Parathyroid adenoma (tissue), 2 donors: ENCODE measurements at regions not wholly inside any gene's neighbourhood (a gene's known extent, or its start where the extent isn't known, plus 50 kb on each side); places are given as distances from the start of the nearest gene placed in this dataset.
A peak's percentile ranks its signal among the peaks of the same experiment; 100 is the strongest.

Experiments used
- H2AFZ ChIP-seq: fragments of 300-600 bp; sonication (generic); one replicate; pipeline ENCODE4 v1.7.0; 2017; ENCODE audit warnings: antibody characterized with exemption, mild to moderate bottlenecking
- H3K27ac ChIP-seq: fragments of 300-600 bp; sonication (generic); one replicate; pipeline ENCODE4 v1.7.0; 2017
- H3K27me3 ChIP-seq: fragments of 300-600 bp; sonication (generic); one replicate; pipeline ENCODE4 v1.7.0; 2017; ENCODE audit warnings: low read length; ENCODE audit not compliant: control insufficient read depth, insufficient read depth
- H3K36me3 ChIP-seq: fragments of 300-600 bp; sonication (generic); one replicate; pipeline ENCODE4 v1.7.0; 2017; ENCODE audit warnings: low read length; ENCODE audit not compliant: control insufficient read depth, insufficient read depth
- H3K4me1 ChIP-seq: fragments of 300-600 bp; sonication (generic); one replicate; pipeline ENCODE4 v1.7.0; 2017; ENCODE audit warnings: control low read depth
- H3K4me2 ChIP-seq: fragments of 300-600 bp; sonication (generic); one replicate; pipeline ENCODE4 v1.7.0; 2017; ENCODE audit warnings: low read length
- H3K4me3 ChIP-seq: fragments of 300-600 bp; sonication (generic); one replicate; pipeline ENCODE4 v1.7.0; 2017; ENCODE audit warnings: low read depth, low read length
- H3K79me2 ChIP-seq: fragments of 300-600 bp; sonication (generic); one replicate; pipeline ENCODE4 v1.7.0; 2017; ENCODE audit warnings: control low read depth
- H3K9ac ChIP-seq: fragments of 300-600 bp; sonication (generic); one replicate; pipeline ENCODE4 v1.7.0; 2017; ENCODE audit warnings: mild to moderate bottlenecking
- H3K9me3 ChIP-seq: fragments of 300-600 bp; sonication (generic); one replicate; pipeline ENCODE4 v1.7.0; 2017; ENCODE audit warnings: low read length; ENCODE audit not compliant: control insufficient read depth
- TF ChIP-seq, protein P1 (sequence below): fragments of 300-600 bp; sonication (generic); IDR thresholded peaks from one replicate; pipeline ENCODE4 v1.7.0; 2017; ENCODE audit warnings: antibody characterized with exemption, mild to moderate bottlenecking
- donor health status: primary hyperparathyroidism.

DNA sequence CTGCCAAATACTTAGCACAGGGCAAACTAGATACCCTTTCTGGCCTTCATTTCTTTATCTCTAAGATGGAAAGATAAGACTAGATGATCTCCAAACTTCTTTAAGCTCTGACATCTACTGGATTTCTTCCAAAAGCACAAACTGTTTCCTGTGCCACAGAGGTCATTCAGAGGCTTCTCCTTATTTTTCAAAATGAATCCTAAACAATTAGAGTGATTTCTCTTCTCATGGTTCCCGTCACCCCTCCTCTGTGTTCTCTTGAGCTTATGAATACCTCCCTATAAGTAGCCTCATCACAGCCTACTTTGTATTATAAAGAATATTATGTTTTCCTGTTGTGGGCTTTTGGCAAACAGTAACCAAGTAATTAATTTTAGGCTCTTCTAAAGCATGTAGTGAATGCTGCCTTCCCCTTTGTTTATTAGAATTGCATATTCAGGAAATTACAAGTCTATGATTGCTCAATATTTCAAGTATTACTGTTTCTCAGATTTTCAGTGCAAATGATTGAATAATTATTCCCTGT is 179.5 kb downstream of the REEP3 start:
- no peaks in the 10 kb centered on the region for H3K79me2 ChIP-seq
- no peaks in the 10 kb centered on the region for H3K27me3 ChIP-seq
- H3K9me3 ChIP-seq = no peaks in the 10 kb centered on the region
- H3K4me3 ChIP-seq = no peak overlapping the region
- H3K4me2 ChIP-seq = peak overlapping the region; percentile 34
- no peaks in the 10 kb centered on the region for H3K36me3 ChIP-seq
- H2AFZ ChIP-seq = peak overlapping the region; percentile 79
- TF ChIP-seq, protein P1, sequence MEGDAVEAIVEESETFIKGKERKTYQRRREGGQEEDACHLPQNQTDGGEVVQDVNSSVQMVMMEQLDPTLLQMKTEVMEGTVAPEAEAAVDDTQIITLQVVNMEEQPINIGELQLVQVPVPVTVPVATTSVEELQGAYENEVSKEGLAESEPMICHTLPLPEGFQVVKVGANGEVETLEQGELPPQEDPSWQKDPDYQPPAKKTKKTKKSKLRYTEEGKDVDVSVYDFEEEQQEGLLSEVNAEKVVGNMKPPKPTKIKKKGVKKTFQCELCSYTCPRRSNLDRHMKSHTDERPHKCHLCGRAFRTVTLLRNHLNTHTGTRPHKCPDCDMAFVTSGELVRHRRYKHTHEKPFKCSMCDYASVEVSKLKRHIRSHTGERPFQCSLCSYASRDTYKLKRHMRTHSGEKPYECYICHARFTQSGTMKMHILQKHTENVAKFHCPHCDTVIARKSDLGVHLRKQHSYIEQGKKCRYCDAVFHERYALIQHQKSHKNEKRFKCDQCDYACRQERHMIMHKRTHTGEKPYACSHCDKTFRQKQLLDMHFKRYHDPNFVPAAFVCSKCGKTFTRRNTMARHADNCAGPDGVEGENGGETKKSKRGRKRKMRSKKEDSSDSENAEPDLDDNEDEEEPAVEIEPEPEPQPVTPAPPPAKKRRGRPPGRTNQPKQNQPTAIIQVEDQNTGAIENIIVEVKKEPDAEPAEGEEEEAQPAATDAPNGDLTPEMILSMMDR = no peak
- peak overlapping the region; percentile 89 for H3K27ac ChIP-seq
- peaks cover 49% of the 10 kb centered on the region for H3K4me1 ChIP-seq
- H3K9ac ChIP-seq = no peak overlapping the region

DNA sequence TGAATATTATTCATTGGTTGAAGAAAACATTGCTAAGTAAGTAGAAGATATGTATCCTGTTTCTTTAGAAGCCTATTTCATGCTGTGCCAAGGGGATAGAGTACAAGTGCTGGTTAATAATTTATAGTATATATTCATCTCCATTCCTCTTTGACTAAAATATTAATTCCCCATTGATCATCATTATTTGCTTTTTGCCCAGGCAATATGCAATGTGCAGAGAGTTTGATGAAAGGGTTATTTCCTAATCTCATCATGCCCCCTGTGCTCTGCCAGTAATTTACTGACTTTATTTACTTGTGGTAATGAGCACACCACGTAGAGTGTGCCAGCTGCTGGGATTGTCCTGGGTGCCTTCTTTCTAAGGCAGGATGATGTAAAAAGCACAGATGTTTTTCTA is 180.9 kb downstream of the REEP3 start:
- Histone ChIP-seq H3K79me2 (no peaks in the 10 kb centered on the region), H3K4me2 (no peak overlapping the region), H3K9ac (no peak overlapping the region), H3K27me3 (no peaks in the 10 kb centered on the region), H3K4me3 (no peak overlapping the region), H3K9me3 (no peaks in the 10 kb centered on the region), H2AFZ (peak overlapping the region; percentile 30), H3K27ac (no peak overlapping the region), H3K4me1 (peaks cover 49% of the 10 kb centered on the region), H3K36me3 (no peaks in the 10 kb centered on the region)
- TF ChIP-seq, protein P1 = no peak

DNA sequence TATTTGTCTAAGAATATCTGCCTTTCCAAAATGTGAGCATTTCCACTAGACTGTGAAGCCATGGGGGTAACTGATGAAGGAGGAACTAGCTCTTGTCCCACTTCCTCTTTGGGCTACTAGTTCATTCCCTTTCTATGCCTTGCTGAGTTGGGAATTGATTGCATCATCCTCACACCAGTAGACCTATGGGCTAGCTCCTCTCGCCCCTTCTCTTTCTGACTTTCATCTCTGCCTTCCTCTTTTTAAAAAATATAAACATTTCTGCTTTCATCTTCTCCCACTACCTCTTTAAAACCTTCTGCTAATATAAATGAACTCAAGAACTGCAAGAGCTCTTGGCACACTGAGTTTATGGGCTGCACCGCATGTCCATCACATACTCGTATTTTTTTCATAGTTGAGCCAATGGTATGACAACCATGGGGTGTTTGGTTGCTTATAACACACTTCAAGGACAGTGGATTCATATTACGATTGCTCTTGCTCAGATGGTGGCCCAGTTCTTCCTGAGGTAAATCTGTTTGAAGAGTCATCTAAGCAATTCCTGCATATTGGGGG is 182.0 kb downstream of the REEP3 start:
- TF ChIP-seq, protein P1 = no peak
- H2AFZ ChIP-seq = peak overlapping the region; percentile 69
- no peak overlapping the region for H3K4me2 ChIP-seq
- peak overlapping the region; percentile 58 for H3K27ac ChIP-seq
- H3K79me2 ChIP-seq = no peaks in the 10 kb centered on the region
- no peaks in the 10 kb centered on the region for H3K9me3 ChIP-seq
- no peaks in the 10 kb centered on the region for H3K36me3 ChIP-seq
- no peak overlapping the region for H3K9ac ChIP-seq
- H3K4me1 ChIP-seq = peaks cover 41% of the 10 kb centered on the region
- no peaks in the 10 kb centered on the region for H3K27me3 ChIP-seq
- H3K4me3 ChIP-seq = no peak overlapping the region

DNA sequence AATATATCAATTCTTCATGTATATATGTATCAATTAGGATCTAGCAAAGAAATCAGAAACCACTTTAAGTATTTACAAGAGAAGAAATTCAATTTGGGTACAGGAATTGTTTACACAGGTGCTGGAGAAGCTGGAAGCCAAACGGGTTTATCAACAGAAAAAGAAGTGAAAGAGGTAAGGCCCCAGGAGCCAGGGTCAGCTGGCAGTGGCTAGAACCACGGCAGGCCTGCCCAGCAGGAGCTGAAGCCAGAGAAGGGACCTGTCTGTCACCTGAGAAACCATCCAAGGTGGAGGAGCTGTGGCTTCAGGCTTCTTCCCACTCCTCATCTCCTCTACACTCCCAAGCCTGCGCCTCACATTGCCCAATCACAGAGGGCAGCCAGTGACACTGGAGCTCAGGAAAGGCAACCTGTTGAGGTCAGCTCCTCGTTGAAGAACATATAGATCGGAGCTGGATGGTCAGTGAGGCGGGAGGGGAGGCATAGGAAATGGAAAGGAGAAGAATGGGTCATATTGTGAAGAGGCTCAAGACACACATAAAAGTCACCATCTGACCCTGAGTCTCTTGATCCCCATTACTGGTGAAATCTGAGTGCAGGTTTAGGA is 182.6 kb downstream of the REEP3 start:
- Histone ChIP-seq H3K4me2 (no peak overlapping the region), H3K27ac (peak overlapping the region; percentile 58)

More for the DNA sequence above, 182.6 kb downstream of the REEP3 start:
- H3K4me1 ChIP-seq = peaks cover 35% of the 10 kb centered on the region
- no peaks in the 10 kb centered on the region for H3K27me3 ChIP-seq
- H3K9me3 ChIP-seq = no peaks in the 10 kb centered on the region
- TF ChIP-seq, protein P1 = no peak
- peak overlapping the region; percentile 69 for H2AFZ ChIP-seq
- no peak overlapping the region for H3K4me3 ChIP-seq
- H3K79me2 ChIP-seq = no peaks in the 10 kb centered on the region
- no peaks in the 10 kb centered on the region for H3K36me3 ChIP-seq
- no peak overlapping the region for H3K9ac ChIP-seq
